T-cell (primary cell): ENCODE measurements at regions not wholly inside any gene's neighbourhood (a gene's known extent, or its start where the extent isn't known, plus 50 kb on each side); places are given as distances from the start of the nearest gene placed in this dataset.

ENCODE experiments used
- ATAC-seq, 4 experiments: fragments of 200-7000 bp in 3 of 4; fragments of 150-1000 bp in 1 of 4; cut with Tn5 transposase; replicated peaks in 1 of 4; 1 replicate in 3 of 4; 2 replicates in 1 of 4; pipeline ENCODE4 v1.10.0; 2021; ENCODE audit warnings: moderate library complexity in 3 of 4, mild to moderate bottlenecking in 2 of 4, moderate number of reproducible peaks in 1 of 4
- CTCF ChIA-PET, 2 donors: fragments of 300-600 bp; sonication (Branson Sonifier 250); formaldehyde crosslinking; loops; one replicate each; lab custom pipeline; 2022; ENCODE audit warnings: antibody characterized with exemption in 2 of 2; lab: Charles Lee
- POLR2A ChIA-PET, 2 donors: fragments of 300-600 bp; sonication (Branson Sonifier 250); formaldehyde crosslinking; loops; one replicate each; lab custom pipeline; 2022; ENCODE audit warnings: antibody characterized with exemption in 2 of 2; lab: Charles Lee
- DNase-seq, 35 experiments: peaks; one replicate each; pipeline versions ENCODE4 v3.0.0 to v3.0.0-alpha.2; 2013 to 2023
- H3K27ac ChIP-seq: one replicate; pipeline ENCODE4 v1.5.1; 2013; ENCODE audit warnings: low read length
- H3K27me3 ChIP-seq, 2 experiments: replicated peaks in 1 of 2; 1 replicate in 1 of 2; 2 replicates in 1 of 2; pipeline versions ENCODE4 v1.6.1 to v1.7.0; 2013; ENCODE audit warnings: low read length in 1 of 2, mixed read lengths in 1 of 2; ENCODE audit not compliant: control insufficient read depth in 2 of 2, insufficient read depth in 2 of 2; ENCODE audit errors: extremely low read depth in 1 of 2
- H3K36me3 ChIP-seq, 2 donors: 1 replicate in 1 of 2; 2 replicates in 1 of 2; pipeline versions ENCODE4 v1.6.1 to v1.7.0; 2013; ENCODE audit warnings: low read length in 1 of 2; ENCODE audit not compliant: control insufficient read depth in 2 of 2, insufficient read depth in 1 of 2; ENCODE audit errors: extremely low read depth in 1 of 2
- H3K4me1 ChIP-seq, 2 experiments: 1 replicate in 1 of 2; 2 replicates in 1 of 2; pipeline versions ENCODE4 v1.6.1 to v1.7.0; 2013; ENCODE audit warnings: low read length in 2 of 2, mixed read lengths in 1 of 2; ENCODE audit not compliant: insufficient read depth in 2 of 2, control insufficient read depth in 1 of 2; ENCODE audit errors: extremely low read depth in 1 of 2
- H3K4me3 ChIP-seq, 2 donors: 1 replicate in 1 of 2; 2 replicates in 1 of 2; pipeline versions ENCODE4 v1.5.1 to v1.7.0; 2013; ENCODE audit warnings: mild to moderate bottlenecking in 2 of 2, low read length in 1 of 2, moderate library complexity in 1 of 2; ENCODE audit not compliant: control insufficient read depth in 1 of 2; ENCODE audit errors: extremely low read depth in 1 of 2
- H3K9me3 ChIP-seq: 2 replicates; pipeline ENCODE4 v1.7.0; 2013
- H3K27ac Mint-ChIP-seq, 2 donors: one replicate each; pipeline ENCODE4 v1.8.0; 2020 to 2021; ENCODE audit warnings: mild to moderate bottlenecking in 2 of 2, mixed read lengths in 2 of 2
- H3K27me3 Mint-ChIP-seq, 2 donors: one replicate each; pipeline ENCODE4 v1.8.0; 2021 to 2022; ENCODE audit warnings: mixed read lengths in 2 of 2
- H3K36me3 Mint-ChIP-seq: one replicate; pipeline ENCODE4 v1.8.0; 2021; ENCODE audit warnings: mixed read lengths
- H3K4me1 Mint-ChIP-seq, 3 donors: one replicate each; pipeline ENCODE4 v1.8.0; 2020 to 2022; ENCODE audit warnings: mixed read lengths in 3 of 3, mild to moderate bottlenecking in 1 of 3
- H3K4me3 Mint-ChIP-seq, 3 donors: one replicate each; pipeline ENCODE4 v1.8.0; 2020 to 2022; ENCODE audit warnings: mild to moderate bottlenecking in 3 of 3, mixed read lengths in 3 of 3, moderate library complexity in 3 of 3
- H3K9me3 Mint-ChIP-seq, 3 donors: one replicate each; pipeline ENCODE4 v1.8.0; 2020 to 2022; ENCODE audit warnings: mixed read lengths in 3 of 3
- WGBS: methylation state at CpG from one replicate; pipeline ENCODE4 v1.1.5; 2013; ENCODE audit warnings: missing lambda C conversion rate; ENCODE audit not compliant: insufficient coverage; 5-methylcytosine and 5-hydroxymethylcytosine counted together

DNA sequence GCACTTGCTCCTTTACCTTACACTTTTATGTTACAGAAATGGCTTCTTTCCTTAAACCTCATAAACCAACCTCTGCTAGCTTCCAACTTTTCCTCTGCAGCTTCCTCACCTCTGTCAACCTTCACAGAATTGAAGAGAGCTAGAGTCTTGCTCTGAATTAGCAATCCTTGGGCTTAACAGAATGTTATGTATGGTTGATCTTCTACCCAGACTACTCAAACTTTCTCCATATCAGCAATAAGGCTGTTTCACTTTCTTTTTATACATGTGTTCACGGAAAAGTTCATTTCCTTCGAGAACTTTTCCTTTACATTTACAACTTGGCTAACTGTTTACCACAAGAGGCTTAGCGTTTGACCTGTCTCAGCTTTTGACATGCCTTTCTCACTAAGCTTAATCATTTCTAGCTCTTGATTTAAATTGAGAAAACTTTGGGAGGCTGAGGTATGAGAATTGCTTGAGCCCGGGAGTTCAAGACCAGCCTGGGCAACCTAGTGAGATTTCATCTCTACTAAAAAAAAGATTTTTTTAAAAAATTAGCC lies 207.3 kb downstream of the BMP7 start:
- Mint-ChIP-seq H3K36me3 (no peaks in the 10 kb centered on the region), H3K27me3 (peaks cover 11 to 14% of the 10 kb centered on the region in 2 donors), H3K4me3 (no peak overlapping the region), H3K9me3 (no peaks in the 10 kb centered on the region), H3K4me1 (peaks cover 0 to 6% (median 3%) of the 10 kb centered on the region in 3 donors), H3K27ac (no peak overlapping the region)
- ChIA-PET POLR2A (no interaction called here), CTCF (interaction anchor here in 1 of 2 donors (1.2 kb wide), 1 partner anchor 287 kb away, joined by 3 read pairs; no protein-coding TSS in a partner anchor)
- Histone ChIP-seq H3K27ac (no peak overlapping the region), H3K4me1 (no peaks in the 10 kb centered on the region), H3K4me3 (no peak overlapping the region), H3K36me3 (no peaks in the 10 kb centered on the region), H3K9me3 (no peaks in the 10 kb centered on the region), H3K27me3 (peaks cover 0 to 23% of the 10 kb centered on the region in 2 experiments)
- no CpG with 5 or more reads among the region's 4 CpGs for WGBS
- ATAC-seq, result no peak
- no peak for DNase-seq

- peaks cover 15 to 22% of the 10 kb centered on the region in 2 donors for H3K27me3 Mint-ChIP-seq
- H3K4me1 ChIP-seq, result no peaks in the 10 kb centered on the region
- WGBS, result 47% methylated on average over 5 of the region's 8 CpGs
- no peaks in the 10 kb centered on the region for H3K9me3 ChIP-seq
- CTCF ChIA-PET, result no interaction called here
- no peak overlapping the region for H3K27ac ChIP-seq
- H3K9me3 Mint-ChIP-seq, result no peaks in the 10 kb centered on the region
- POLR2A ChIA-PET, result no interaction called here
- H3K36me3 ChIP-seq, result no peaks in the 10 kb centered on the region
- H3K4me1 Mint-ChIP-seq, result peaks cover 0 to 6% (median 3%) of the 10 kb centered on the region in 3 donors
- no peak for ATAC-seq
- no peak overlapping the region for H3K4me3 ChIP-seq
- no peak for DNase-seq
- peaks cover 0 to 25% of the 10 kb centered on the region in 2 experiments for H3K27me3 ChIP-seq
- no peak overlapping the region for H3K27ac Mint-ChIP-seq
- H3K4me3 Mint-ChIP-seq, result no peak overlapping the region
- H3K36me3 Mint-ChIP-seq, result no peaks in the 10 kb centered on the region
Measured at GRCh38 chr20:57060407-57061050, 205.9 kb downstream of the BMP7 start.

DNA sequence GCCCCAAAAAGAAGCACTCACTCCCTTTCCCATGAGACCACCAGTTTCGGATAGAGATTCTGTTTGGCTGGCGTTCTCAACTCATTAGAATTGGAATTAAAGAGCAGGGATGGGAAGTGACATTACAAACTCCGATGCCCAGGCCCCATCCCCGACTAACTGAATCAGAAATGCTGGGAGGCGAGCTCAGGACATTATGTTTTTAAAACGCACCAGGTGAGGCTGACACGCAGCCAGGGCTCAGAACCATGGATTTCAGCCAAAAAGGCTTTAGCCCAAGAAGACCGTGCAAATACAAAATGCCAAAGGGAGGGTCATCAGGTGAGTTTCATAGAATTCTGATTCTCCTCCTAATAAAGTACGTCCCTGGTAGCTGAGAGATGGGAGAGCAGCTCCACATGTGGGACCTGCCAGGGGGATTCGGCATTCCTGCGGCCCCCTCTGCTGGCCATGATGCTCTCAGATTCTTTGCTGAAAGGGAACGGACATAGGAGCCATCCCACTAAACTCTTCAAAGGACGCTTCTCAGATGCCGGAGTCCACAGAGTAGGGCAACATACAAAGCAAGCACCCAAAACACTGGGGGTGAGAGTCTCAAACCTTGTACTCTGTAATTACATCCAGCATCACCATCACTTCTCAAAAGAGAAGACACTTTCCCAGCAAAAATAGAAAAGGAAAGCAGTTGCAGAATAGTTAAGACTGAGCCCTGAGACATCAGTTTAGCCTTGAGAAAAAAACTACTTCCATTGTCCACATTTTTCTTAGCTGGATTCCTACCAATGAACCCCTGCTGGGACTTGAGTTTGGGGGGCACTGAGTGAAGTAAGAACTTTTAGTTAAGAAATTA lies 205.2 kb downstream of the BMP7 start:
- H3K27ac Mint-ChIP-seq, result no peak overlapping the region
- no peaks in the 10 kb centered on the region for H3K9me3 Mint-ChIP-seq
- Histone ChIP-seq H3K4me1 (no peaks in the 10 kb centered on the region), H3K9me3 (no peaks in the 10 kb centered on the region), H3K36me3 (no peaks in the 10 kb centered on the region), H3K27ac (no peak overlapping the region), H3K27me3 (peaks cover 0 to 26% of the 10 kb centered on the region in 2 experiments), H3K4me3 (no peak overlapping the region)
- DNase-seq (no peak), ATAC-seq (no peak)
- H3K36me3 Mint-ChIP-seq, result no peaks in the 10 kb centered on the region
- H3K27me3 Mint-ChIP-seq, result peaks cover 15 to 22% of the 10 kb centered on the region in 2 donors
- WGBS, result 60% methylated on average over 9 of the region's 14 CpGs
- H3K4me3 Mint-ChIP-seq, result no peak overlapping the region
- POLR2A ChIA-PET, result no interaction called here
- peaks cover 0 to 6% (median 3%) of the 10 kb centered on the region in 3 donors for H3K4me1 Mint-ChIP-seq
- CTCF ChIA-PET, result no interaction called here

GRCh38 chr20:57062241-57062640 lies 204.2 kb downstream of the BMP7 start:
- no peak overlapping the region for H3K4me3 ChIP-seq

GRCh38 chr20:57062696-57063270 lies 203.7 kb downstream of the BMP7 start:
- Mint-ChIP-seq H3K27me3 (peaks cover 15 to 23% of the 10 kb centered on the region in 2 donors), H3K36me3 (no peaks in the 10 kb centered on the region)
- CTCF ChIA-PET, result interaction anchor here in 1 of 2 donors (0.6 kb wide), 1 partner anchor 42 kb away, joined by 4 read pairs; no protein-coding TSS in a partner anchor

More at GRCh38 chr20:57062241-57062640, 204.2 kb downstream of the BMP7 start:
- H3K27me3 ChIP-seq, result peaks cover 0 to 30% of the 10 kb centered on the region in 2 experiments
- H3K4me1 Mint-ChIP-seq, result peaks cover 0 to 6% (median 3%) of the 10 kb centered on the region in 3 donors
- no peak overlapping the region for H3K27ac Mint-ChIP-seq
- POLR2A ChIA-PET, result no interaction called here
- WGBS, result 83% methylated on average over 4 of the region's 4 CpGs
- no peak overlapping the region for H3K27ac ChIP-seq
- H3K9me3 Mint-ChIP-seq, result no peaks in the 10 kb centered on the region
- ATAC-seq (no peak), DNase-seq (no peak)
- H3K36me3 Mint-ChIP-seq, result no peaks in the 10 kb centered on the region
- no peak overlapping the region for H3K4me3 Mint-ChIP-seq
- CTCF ChIA-PET, result interaction anchor here in 1 of 2 donors (0.6 kb wide), 1 partner anchor 43 kb away, joined by 4 read pairs; no protein-coding TSS in a partner anchor
- H3K36me3 ChIP-seq, result no peaks in the 10 kb centered on the region
- peaks cover 15 to 23% of the 10 kb centered on the region in 2 donors for H3K27me3 Mint-ChIP-seq
- no peaks in the 10 kb centered on the region for H3K4me1 ChIP-seq
- H3K9me3 ChIP-seq, result no peaks in the 10 kb centered on the region

DNA sequence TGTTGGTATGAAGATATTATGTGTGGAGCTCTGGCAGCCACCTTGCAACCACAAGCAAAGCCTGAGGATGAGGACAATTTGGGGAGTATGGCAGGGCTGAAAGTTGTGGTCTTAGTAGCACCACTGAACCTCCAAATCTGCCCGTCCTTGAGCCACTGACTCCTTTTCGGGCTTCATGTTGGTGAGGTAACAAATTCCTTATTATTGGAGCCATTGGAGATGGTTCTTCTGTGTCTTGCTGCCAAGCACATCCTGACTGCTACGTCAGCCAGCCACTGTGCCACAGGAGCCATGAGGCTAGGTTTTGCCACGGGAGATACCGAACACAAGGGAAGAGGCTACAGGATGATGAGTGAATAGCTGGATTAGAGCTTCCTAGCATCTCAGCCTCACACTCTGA lies 201.6 kb downstream of the BMP7 start:
- Histone ChIP-seq H3K4me3 (no peak overlapping the region), H3K27ac (no peak overlapping the region), H3K4me1 (no peaks in the 10 kb centered on the region), H3K9me3 (no peaks in the 10 kb centered on the region), H3K36me3 (no peaks in the 10 kb centered on the region), H3K27me3 (peaks cover 0 to 32% of the 10 kb centered on the region in 2 experiments)
- H3K27ac Mint-ChIP-seq, result no peak overlapping the region
- CTCF ChIA-PET, result interaction anchor here in 1 of 2 donors (0.5 kb wide), 1 partner anchor 528 kb away, joined by 3 read pairs; no protein-coding TSS in a partner anchor
- H3K36me3 Mint-ChIP-seq, result no peaks in the 10 kb centered on the region
- no peak for DNase-seq
- POLR2A ChIA-PET, result no interaction called here
- 73% methylated on average over 2 of the region's 5 CpGs for WGBS
- no peak for ATAC-seq
- H3K9me3 Mint-ChIP-seq, result no peaks in the 10 kb centered on the region
- H3K4me1 Mint-ChIP-seq, result peaks cover 0 to 4% (median 0%) of the 10 kb centered on the region in 3 donors
- H3K27me3 Mint-ChIP-seq, result peaks cover 25 to 30% of the 10 kb centered on the region in 2 donors
- H3K4me3 Mint-ChIP-seq, result no peak overlapping the region

More at GRCh38 chr20:57062696-57063270, 203.7 kb downstream of the BMP7 start:
- H3K36me3 ChIP-seq, result no peaks in the 10 kb centered on the region
- Mint-ChIP-seq H3K4me1 (peaks cover 0 to 6% (median 3%) of the 10 kb centered on the region in 3 donors), H3K9me3 (no peaks in the 10 kb centered on the region), H3K27ac (no peak overlapping the region), H3K4me3 (no peak overlapping the region)
- POLR2A ChIA-PET, result no interaction called here
- no peaks in the 10 kb centered on the region for H3K4me1 ChIP-seq
- no peak overlapping the region for H3K4me3 ChIP-seq
- 53% methylated on average over 2 of the region's 8 CpGs for WGBS
- H3K9me3 ChIP-seq, result no peaks in the 10 kb centered on the region
- H3K27me3 ChIP-seq, result peaks cover 0 to 30% of the 10 kb centered on the region in 2 experiments
- H3K27ac ChIP-seq, result no peak overlapping the region
- DNase-seq (no peak), ATAC-seq (no peak)
